PFSK-1 (cell line): ENCODE measurements at regions not wholly inside any gene's neighbourhood (a gene's known extent, or its start where the extent isn't known, plus 50 kb on each side); places are given as distances from the start of the nearest gene placed in this dataset.

Experiments
- FOXP2 ChIP-seq: optimal IDR thresholded peaks from 2 replicates; pipeline ENCODE3; 2011; ENCODE audit warnings: borderline replicate concordance, control low read depth, inconsistent platforms; ENCODE audit not compliant: insufficient read depth; ENCODE audit errors: extremely low read length, extremely low read depth
- POLR2AphosphoS5 ChIP-seq: IDR thresholded peaks from 2 replicates; pipeline ENCODE4 v1.6.1; 2012; ENCODE audit warnings: low read depth, mild to moderate bottlenecking, control low read depth, low read length, moderate library complexity
- SIN3A ChIP-seq: IDR thresholded peaks from 2 replicates; pipeline ENCODE4 v1.6.1; 2012; ENCODE audit warnings: mild to moderate bottlenecking, low read length, moderate library complexity, borderline replicate concordance; ENCODE audit not compliant: insufficient read depth
- TAF1 ChIP-seq: IDR thresholded peaks from 2 replicates; pipeline ENCODE4 v1.6.1; 2012; ENCODE audit warnings: low read length, control low read depth, borderline replicate concordance; ENCODE audit not compliant: insufficient read depth
- TF ChIP-seq, protein P1 (sequence below), 2 experiments: IDR thresholded peaks; 2 replicates each; pipeline versions ENCODE4 v1.6.1 to v1.8.0; 2011 to 2012; ENCODE audit warnings: low read depth in 2 of 2, low read length in 2 of 2, control low read depth in 1 of 2, inconsistent platforms in 1 of 2, mild to moderate bottlenecking in 1 of 2, moderate library complexity in 1 of 2; ENCODE audit not compliant: insufficient read depth in 1 of 2

- TF ChIP-seq TAF1 (no peak), SIN3A (no peak), POLR2AphosphoS5 (no peak), FOXP2 (no peak)
- TF ChIP-seq, protein P1, sequence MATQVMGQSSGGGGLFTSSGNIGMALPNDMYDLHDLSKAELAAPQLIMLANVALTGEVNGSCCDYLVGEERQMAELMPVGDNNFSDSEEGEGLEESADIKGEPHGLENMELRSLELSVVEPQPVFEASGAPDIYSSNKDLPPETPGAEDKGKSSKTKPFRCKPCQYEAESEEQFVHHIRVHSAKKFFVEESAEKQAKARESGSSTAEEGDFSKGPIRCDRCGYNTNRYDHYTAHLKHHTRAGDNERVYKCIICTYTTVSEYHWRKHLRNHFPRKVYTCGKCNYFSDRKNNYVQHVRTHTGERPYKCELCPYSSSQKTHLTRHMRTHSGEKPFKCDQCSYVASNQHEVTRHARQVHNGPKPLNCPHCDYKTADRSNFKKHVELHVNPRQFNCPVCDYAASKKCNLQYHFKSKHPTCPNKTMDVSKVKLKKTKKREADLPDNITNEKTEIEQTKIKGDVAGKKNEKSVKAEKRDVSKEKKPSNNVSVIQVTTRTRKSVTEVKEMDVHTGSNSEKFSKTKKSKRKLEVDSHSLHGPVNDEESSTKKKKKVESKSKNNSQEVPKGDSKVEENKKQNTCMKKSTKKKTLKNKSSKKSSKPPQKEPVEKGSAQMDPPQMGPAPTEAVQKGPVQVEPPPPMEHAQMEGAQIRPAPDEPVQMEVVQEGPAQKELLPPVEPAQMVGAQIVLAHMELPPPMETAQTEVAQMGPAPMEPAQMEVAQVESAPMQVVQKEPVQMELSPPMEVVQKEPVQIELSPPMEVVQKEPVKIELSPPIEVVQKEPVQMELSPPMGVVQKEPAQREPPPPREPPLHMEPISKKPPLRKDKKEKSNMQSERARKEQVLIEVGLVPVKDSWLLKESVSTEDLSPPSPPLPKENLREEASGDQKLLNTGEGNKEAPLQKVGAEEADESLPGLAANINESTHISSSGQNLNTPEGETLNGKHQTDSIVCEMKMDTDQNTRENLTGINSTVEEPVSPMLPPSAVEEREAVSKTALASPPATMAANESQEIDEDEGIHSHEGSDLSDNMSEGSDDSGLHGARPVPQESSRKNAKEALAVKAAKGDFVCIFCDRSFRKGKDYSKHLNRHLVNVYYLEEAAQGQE (IDR thresholded peaks at IDR 0.05; ENCODE audit: insufficient read depth in 1 of 2, low read depth in 2 of 2, low read length in 2 of 2), result no peak
These were observed 391.8 kb downstream of the ARHGEF28 start for GRCh38 chr5:74017786-74018211.
